ENCODE measurements at regions not wholly inside any gene's neighbourhood (a gene's known extent, or its start where the extent isn't known, plus 50 kb on each side); places are given as distances from the start of the nearest gene placed in this dataset.

DNA sequence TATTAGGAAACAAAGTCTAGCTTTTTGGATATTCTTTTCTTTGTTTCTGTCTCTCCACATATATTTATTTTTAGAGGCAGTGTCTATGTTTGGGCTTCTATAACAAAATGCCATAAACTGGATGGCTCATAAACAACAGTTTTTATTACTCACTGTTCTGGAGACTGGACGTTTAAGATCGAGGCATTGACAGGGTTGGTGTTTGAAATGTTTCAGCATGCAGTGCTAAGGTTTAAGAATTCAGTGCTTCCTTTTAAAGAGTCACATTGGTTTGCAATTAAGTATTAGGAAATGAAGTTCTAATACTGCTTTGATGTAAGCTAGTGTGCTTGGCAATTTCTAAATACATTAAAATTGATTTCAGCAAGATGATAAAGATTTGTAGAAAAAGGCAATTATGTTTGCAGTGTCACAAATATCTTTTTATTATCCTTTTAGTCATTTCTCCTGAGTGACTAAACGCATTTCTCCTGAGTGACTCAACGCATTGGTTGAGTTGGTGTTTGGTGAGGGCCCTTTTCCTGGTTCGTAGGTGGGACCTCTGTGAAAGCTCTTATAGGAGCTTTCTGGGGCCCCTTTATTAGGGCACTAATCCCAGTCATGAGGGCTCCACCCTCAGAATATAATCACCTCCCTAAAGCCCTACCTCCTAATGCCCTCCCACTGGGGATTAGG is 317.0 kb downstream of the USP25 start:
- no peak overlapping the region for H3K27ac ChIP-seq
- intact Hi-C loops (cut with DNase I; ENCODE audit: low total_unique reads), result no loop called here

DNA sequence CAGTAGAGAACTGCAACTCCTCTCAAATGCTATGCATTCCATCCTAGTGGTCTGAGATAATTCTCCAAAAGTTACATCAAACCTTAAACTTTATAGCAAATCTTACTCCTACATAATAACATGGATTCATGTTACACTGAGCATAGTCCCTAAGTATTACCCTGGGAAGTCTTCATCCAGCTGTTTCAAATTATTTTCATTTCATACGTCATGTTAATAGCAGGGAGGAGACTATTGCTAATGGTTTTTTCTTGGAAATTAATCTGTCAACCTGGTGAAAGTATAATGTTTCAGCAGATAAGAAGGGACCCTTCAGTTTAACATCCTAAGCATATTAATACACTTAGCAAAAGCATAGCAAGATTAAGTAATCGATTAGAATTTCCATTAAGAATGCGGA is 318.1 kb downstream of the USP25 start:
- Histone ChIP-seq H3K4me3 (no peak overlapping the region), H3K4me1 (no peaks in the 10 kb centered on the region), H3K27ac (no peak overlapping the region), H3K9me3 (no peaks in the 10 kb centered on the region), H3K27me3 (no peaks in the 10 kb centered on the region), H3K36me3 (no peaks in the 10 kb centered on the region)
- intact Hi-C loops (cut with DNase I; ENCODE audit: low total_unique reads), result no loop called here
- TF ChIP-seq, protein P1, sequence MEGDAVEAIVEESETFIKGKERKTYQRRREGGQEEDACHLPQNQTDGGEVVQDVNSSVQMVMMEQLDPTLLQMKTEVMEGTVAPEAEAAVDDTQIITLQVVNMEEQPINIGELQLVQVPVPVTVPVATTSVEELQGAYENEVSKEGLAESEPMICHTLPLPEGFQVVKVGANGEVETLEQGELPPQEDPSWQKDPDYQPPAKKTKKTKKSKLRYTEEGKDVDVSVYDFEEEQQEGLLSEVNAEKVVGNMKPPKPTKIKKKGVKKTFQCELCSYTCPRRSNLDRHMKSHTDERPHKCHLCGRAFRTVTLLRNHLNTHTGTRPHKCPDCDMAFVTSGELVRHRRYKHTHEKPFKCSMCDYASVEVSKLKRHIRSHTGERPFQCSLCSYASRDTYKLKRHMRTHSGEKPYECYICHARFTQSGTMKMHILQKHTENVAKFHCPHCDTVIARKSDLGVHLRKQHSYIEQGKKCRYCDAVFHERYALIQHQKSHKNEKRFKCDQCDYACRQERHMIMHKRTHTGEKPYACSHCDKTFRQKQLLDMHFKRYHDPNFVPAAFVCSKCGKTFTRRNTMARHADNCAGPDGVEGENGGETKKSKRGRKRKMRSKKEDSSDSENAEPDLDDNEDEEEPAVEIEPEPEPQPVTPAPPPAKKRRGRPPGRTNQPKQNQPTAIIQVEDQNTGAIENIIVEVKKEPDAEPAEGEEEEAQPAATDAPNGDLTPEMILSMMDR (IDR thresholded peaks at IDR 0.05 in 4 of 5, conservative IDR thresholded peaks at IDR 0.05 in 1 of 5), result no peak
- no peak for TF ChIP-seq POLR2A (IDR thresholded peaks at IDR 0.05)
- no peak for ATAC-seq
- DNase-seq, result no peak
- in situ Hi-C loops (cut with MboI; ENCODE audit: low sequenced_read_pairs in 4 of 4), result no loop called here

More for the DNA sequence above, 317.0 kb downstream of the USP25 start:
- TF ChIP-seq POLR2A (IDR thresholded peaks at IDR 0.05), result no peak
- TF ChIP-seq, protein P1 (IDR thresholded peaks at IDR 0.05 in 4 of 5, conservative IDR thresholded peaks at IDR 0.05 in 1 of 5), result no peak
- Histone ChIP-seq H3K27me3 (no peaks in the 10 kb centered on the region), H3K36me3 (no peaks in the 10 kb centered on the region), H3K9me3 (no peaks in the 10 kb centered on the region), H3K4me3 (no peak overlapping the region), H3K4me1 (no peaks in the 10 kb centered on the region)
- ATAC-seq, result no peak
- in situ Hi-C loops (cut with MboI; ENCODE audit: low sequenced_read_pairs in 4 of 4), result no loop called here
- DNase-seq, result no peak

DNA sequence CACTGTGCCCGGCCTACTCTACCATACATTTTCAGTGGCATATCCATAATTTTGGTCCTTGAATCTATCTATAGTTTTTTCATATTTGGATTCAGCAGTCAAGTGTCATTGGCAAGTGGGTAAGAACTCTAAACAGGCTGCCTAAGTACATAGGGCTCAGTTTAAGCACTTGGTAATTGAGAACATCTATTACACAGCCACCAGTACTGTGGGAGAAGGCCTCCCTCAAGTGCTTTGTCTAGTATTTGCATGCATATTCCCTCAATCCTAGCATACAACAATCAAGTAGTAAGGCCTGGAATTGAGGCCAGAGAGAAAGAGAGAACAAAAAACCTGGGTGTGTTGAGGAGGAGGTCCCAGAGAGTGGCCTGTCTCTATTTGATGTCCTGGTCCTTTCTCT is 325.2 kb downstream of the USP25 start:
- intact Hi-C loops (cut with DNase I; ENCODE audit: low total_unique reads) (no loop called here), in situ Hi-C loops (cut with MboI; ENCODE audit: low sequenced_read_pairs in 4 of 4) (no loop called here)
- Histone ChIP-seq H3K9me3 (no peaks in the 10 kb centered on the region), H3K36me3 (no peaks in the 10 kb centered on the region), H3K4me3 (no peak overlapping the region), H3K27me3 (no peaks in the 10 kb centered on the region), H3K27ac (no peak overlapping the region), H3K4me1 (no peaks in the 10 kb centered on the region)
- DNase-seq, result no peak
- ATAC-seq, result no peak
- no peak for TF ChIP-seq POLR2A (IDR thresholded peaks at IDR 0.05)

DNA sequence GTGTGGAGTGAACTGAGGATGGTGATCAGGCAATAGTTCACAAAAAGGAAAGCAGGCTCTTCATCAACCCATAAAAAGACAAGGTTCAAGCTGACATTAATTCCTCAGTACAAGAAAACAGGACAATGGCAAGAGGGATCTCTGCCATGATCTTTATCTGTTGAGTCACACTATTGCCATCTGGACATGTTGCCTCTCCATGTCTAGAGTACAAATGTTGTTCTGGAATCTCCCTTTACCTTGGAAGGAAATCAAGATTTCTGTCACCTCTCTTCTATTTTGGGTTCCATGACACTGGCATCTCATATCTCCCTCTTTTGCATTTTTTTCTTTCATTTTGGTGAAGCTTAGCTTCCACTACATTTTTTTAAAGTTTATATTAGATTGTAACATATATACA is 329.1 kb downstream of the USP25 start:
- Histone ChIP-seq H3K4me1 (no peaks in the 10 kb centered on the region), H3K36me3 (no peaks in the 10 kb centered on the region), H3K4me3 (no peak overlapping the region), H3K9me3 (no peaks in the 10 kb centered on the region), H3K27me3 (no peaks in the 10 kb centered on the region), H3K27ac (no peak overlapping the region)
- in situ Hi-C loops (cut with MboI; ENCODE audit: low sequenced_read_pairs in 4 of 4), result no loop called here
- no peak for TF ChIP-seq POLR2A (IDR thresholded peaks at IDR 0.05)
- TF ChIP-seq, protein P1 (IDR thresholded peaks at IDR 0.05 in 4 of 5, conservative IDR thresholded peaks at IDR 0.05 in 1 of 5), result no peak
- ATAC-seq (no peak), DNase-seq (no peak)
- intact Hi-C loops (cut with DNase I; ENCODE audit: low total_unique reads), result no loop called here

DNA sequence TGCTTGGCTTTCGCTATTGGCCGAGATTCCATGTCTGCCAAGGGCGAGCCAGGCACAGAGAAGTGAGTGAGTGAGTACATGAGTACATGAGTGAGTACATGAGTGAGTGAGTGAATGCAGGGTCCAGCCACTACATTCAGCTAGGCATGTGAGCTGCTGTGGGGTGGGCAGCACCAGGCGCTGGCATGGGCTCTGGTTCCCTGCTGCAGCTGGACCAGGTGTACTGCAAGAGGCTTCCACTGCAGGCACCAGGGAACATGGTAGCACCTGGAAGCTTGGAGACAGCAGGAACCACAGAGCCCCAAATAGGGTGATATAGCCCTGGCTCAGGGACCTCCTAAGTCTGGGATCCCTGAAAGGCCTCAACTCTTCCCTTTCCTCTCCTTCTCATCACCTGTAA is 330.2 kb downstream of the USP25 start:
- no peak for DNase-seq
- Histone ChIP-seq H3K27me3 (no peaks in the 10 kb centered on the region), H3K4me1 (no peaks in the 10 kb centered on the region), H3K27ac (no peak overlapping the region), H3K4me3 (no peak overlapping the region), H3K9me3 (no peaks in the 10 kb centered on the region), H3K36me3 (no peaks in the 10 kb centered on the region)
- no peak for ATAC-seq
- in situ Hi-C loops (cut with MboI; ENCODE audit: low sequenced_read_pairs in 4 of 4), result no loop called here
- TF ChIP-seq, protein P1 (IDR thresholded peaks at IDR 0.05 in 4 of 5, conservative IDR thresholded peaks at IDR 0.05 in 1 of 5), result no peak
- no peak for TF ChIP-seq POLR2A (IDR thresholded peaks at IDR 0.05)
- intact Hi-C loops (cut with DNase I; ENCODE audit: low total_unique reads), result no loop called here

Measured in gastrocnemius medialis (tissue), 4 donors.